ENCODE measurements at regions not wholly inside any gene's neighbourhood (a gene's known extent, or its start where the extent isn't known, plus 50 kb on each side); places are given as distances from the start of the nearest gene placed in this dataset.

- no peak for DNase-seq
Measured at GRCh38 chr6:14065350-14065749, 52.2 kb upstream of the CD83 start.

- no peak for DNase-seq
Measured at GRCh38 chr6:14066782-14067406, 50.7 kb upstream of the CD83 start.

GRCh38 chr6:14067656-14068055, 49.9 kb upstream of the CD83 start:
- no peak for DNase-seq
